ENCODE measurements at regions not wholly inside any gene's neighbourhood (a gene's known extent, or its start where the extent isn't known, plus 50 kb on each side); places are given as distances from the start of the nearest gene placed in this dataset.

GRCh38 chr19:13633109-13633508 is 126.8 kb upstream of the CACNA1A start:
- TF ChIP-seq CTCF (IDR thresholded peaks at IDR 0.05): no peak
- TF ChIP-seq EZH2phosphoT487 (IDR thresholded peaks at IDR 0.05): no peak
- TF ChIP-seq EZH2 (IDR thresholded peaks at IDR 0.05): no peak
